Neural cell (in vitro differentiated cells): ENCODE measurements at regions not wholly inside any gene's neighbourhood (a gene's known extent, or its start where the extent isn't known, plus 50 kb on each side); places are given as distances from the start of the nearest gene placed in this dataset.
A peak's percentile ranks its signal among the peaks of the same experiment; 100 is the strongest.

Source experiments
- H2AFZ ChIP-seq: fragments of 200-600, 300-800 bp; sonication (generic), shearing (Covaris generic); 2 replicates; pipeline ENCODE4 v1.6.0; 2014; ENCODE audit warnings: low read depth, mild to moderate bottlenecking, antibody characterized with exemption, low read length, moderate library complexity
- H3F3A ChIP-seq: fragments of 200-600 bp; shearing (Covaris generic); 2 replicates; pipeline ENCODE4 v1.6.1; 2016; ENCODE audit warnings: mild to moderate bottlenecking, moderate library complexity, mixed read lengths, antibody characterized with exemption, low read length; ENCODE audit not compliant: insufficient read depth, poor library complexity, severe bottlenecking
- H3K27ac ChIP-seq: fragments of 200-600, 300-800 bp; sonication (generic), shearing (Covaris generic); 2 replicates; pipeline ENCODE4 v1.5.1; 2014; ENCODE audit warnings: mild to moderate bottlenecking, low read length, moderate library complexity
- H3K27me3 ChIP-seq: fragments of 300-800, 200-600 bp; sonication (generic), shearing (Covaris generic); 2 replicates; pipeline ENCODE4 v1.6.0; 2014; ENCODE audit warnings: mild to moderate bottlenecking, low read depth, low read length, moderate library complexity; ENCODE audit not compliant: insufficient read depth
- H3K36me3 ChIP-seq: fragments of 300-800, 200-600 bp; sonication (generic), shearing (Covaris generic); 2 replicates; pipeline ENCODE4 v1.5.1; 2014; ENCODE audit warnings: mild to moderate bottlenecking, antibody characterized with exemption, low read length, moderate library complexity; ENCODE audit not compliant: insufficient read depth
- H3K4me2 ChIP-seq: fragments of 300-800, 200-600 bp; sonication (generic), shearing (Covaris generic); 2 replicates; pipeline ENCODE4 v1.6.0; 2014; ENCODE audit warnings: mild to moderate bottlenecking, low read length
- H3K4me3 ChIP-seq: fragments of 300-800, 200-600 bp; sonication (generic), shearing (Covaris generic); 2 replicates; pipeline ENCODE4 v1.5.1; 2014; ENCODE audit warnings: mild to moderate bottlenecking, low read length, moderate library complexity
- H3K79me2 ChIP-seq: fragments of 200-600 bp; shearing (Covaris generic); replicated peaks from 2 replicates; pipeline ENCODE4 v1.6.0; 2014; ENCODE audit warnings: mild to moderate bottlenecking, low read length, moderate library complexity; ENCODE audit not compliant: insufficient read depth
- H3K9ac ChIP-seq: fragments of 300-800, 200-600 bp; sonication (generic), shearing (Covaris generic); 2 replicates; pipeline ENCODE4 v1.6.1; 2016; ENCODE audit warnings: mild to moderate bottlenecking, low read length, mixed read lengths
- H3K9me2 ChIP-seq: fragments of 200-600 bp; shearing (Covaris generic); 2 replicates; pipeline ENCODE4 v1.6.1; 2016; ENCODE audit warnings: mild to moderate bottlenecking, low read length, mixed read lengths; ENCODE audit not compliant: insufficient read depth
- H3K9me3 ChIP-seq: fragments of 200-600, 300-800 bp; sonication (generic), shearing (Covaris generic); 2 replicates; pipeline ENCODE4 v1.6.1; 2016; ENCODE audit warnings: mild to moderate bottlenecking, mixed run types, low read length, moderate library complexity, mixed read lengths
- H4K20me1 ChIP-seq: fragments of 200-600 bp; shearing (Covaris generic); 2 replicates; pipeline ENCODE4 v1.6.1; 2016; ENCODE audit warnings: mild to moderate bottlenecking, mixed run types; ENCODE audit not compliant: insufficient read depth
- EP300 ChIP-seq: fragments of 450-650 bp; conservative IDR thresholded peaks from 2 replicates; pipeline ENCODE4 v1.6.1; 2014; ENCODE audit warnings: antibody characterized with exemption, mild to moderate bottlenecking, moderate library complexity; ENCODE audit not compliant: poor library complexity, severe bottlenecking
- EZH2 ChIP-seq: fragments of 200-600, 300-800 bp; shearing (Covaris generic), sonication (generic); IDR thresholded peaks from 2 replicates; pipeline ENCODE4 v1.6.1; 2014; ENCODE audit warnings: antibody characterized with exemption, low read length, borderline replicate concordance, mild to moderate bottlenecking; ENCODE audit not compliant: insufficient read depth, poor library complexity, severe bottlenecking
- MXI1 ChIP-seq: fragments of 450-650 bp; conservative IDR thresholded peaks from 2 replicates; pipeline ENCODE4 v1.6.1; 2014; ENCODE audit warnings: antibody characterized with exemption, mild to moderate bottlenecking; ENCODE audit not compliant: poor library complexity, severe bottlenecking
- POLR2AphosphoS5 ChIP-seq: IDR thresholded peaks from 2 replicates; pipeline ENCODE4 v1.6.1; 2012
- RAD21 ChIP-seq: fragments of 450-650 bp; conservative IDR thresholded peaks from 2 replicates; pipeline ENCODE4 v1.6.1; 2014; ENCODE audit warnings: antibody characterized with exemption, mild to moderate bottlenecking, moderate library complexity
- SMC3 ChIP-seq: fragments of 450-650 bp; conservative IDR thresholded peaks from 2 replicates; pipeline ENCODE4 v1.6.1; 2014; ENCODE audit warnings: antibody characterized with exemption, mild to moderate bottlenecking, moderate library complexity; ENCODE audit not compliant: poor library complexity
- TAF1 ChIP-seq: IDR thresholded peaks from 2 replicates; pipeline ENCODE4 v1.6.1; 2012; ENCODE audit warnings: low read depth
- TF ChIP-seq, protein P1 (sequence below): fragments of 450-650 bp; IDR thresholded peaks from 2 replicates; pipeline ENCODE4 v1.5.1; 2014; ENCODE audit warnings: antibody characterized with exemption, mild to moderate bottlenecking, moderate library complexity; ENCODE audit not compliant: poor library complexity, severe bottlenecking
- TF ChIP-seq, protein P2 (sequence below): IDR thresholded peaks from 2 replicates; pipeline ENCODE4 v1.6.1; 2012; ENCODE audit warnings: borderline replicate concordance

DNA sequence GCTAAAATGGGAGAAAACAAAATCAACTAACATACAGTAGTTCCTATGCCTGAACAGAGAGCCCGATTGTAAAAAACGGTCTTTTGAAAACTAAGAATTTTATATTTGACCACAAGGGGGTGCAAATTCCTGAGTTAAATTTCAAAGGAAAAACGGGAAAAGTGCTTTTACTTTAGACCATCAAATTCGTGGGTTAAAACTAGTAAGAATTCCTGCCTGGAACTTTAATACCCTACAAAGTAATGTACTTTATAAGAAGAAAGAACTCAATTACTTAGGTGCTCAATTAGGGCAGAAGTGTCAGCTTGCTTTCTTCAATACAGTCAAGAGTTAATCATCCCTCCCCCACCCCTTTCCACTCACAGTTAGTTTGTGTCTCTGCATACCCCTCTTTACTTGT, 69.8 kb downstream of the KCNRG start:
- H3K4me2 ChIP-seq = no peak overlapping the region
- H3K9ac ChIP-seq = no peak overlapping the region
- peaks cover 5% of the 10 kb centered on the region for H3K79me2 ChIP-seq

DNA sequence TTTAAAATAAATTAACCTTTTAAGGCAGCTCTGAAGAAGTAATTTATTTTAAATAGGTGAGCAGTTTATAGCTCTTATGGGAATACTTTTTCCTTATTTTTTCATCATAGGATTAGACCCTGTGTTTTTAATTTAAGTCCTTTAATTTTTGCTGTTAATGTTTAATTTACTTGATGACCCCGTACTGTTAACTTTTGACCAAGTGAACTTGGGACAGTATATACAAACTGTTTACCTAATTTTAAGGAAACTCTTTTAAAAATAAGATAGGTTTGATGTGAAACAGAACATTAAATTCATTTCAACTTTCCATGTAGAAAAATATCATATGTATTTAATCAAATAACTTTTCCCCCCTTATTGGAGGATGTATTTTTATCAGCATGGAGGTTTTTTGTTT, 74.4 kb downstream of the KCNRG start:
- no peaks in the 10 kb centered on the region for H4K20me1 ChIP-seq
- H3K9me2 ChIP-seq = no peaks in the 10 kb centered on the region
- H3K9me3 ChIP-seq = no peaks in the 10 kb centered on the region
- no peaks in the 10 kb centered on the region for H3K79me2 ChIP-seq
- H3F3A ChIP-seq = no peaks in the 10 kb centered on the region
- no peak overlapping the region for H3K4me2 ChIP-seq
- no peak overlapping the region for H2AFZ ChIP-seq
- no peak overlapping the region for H3K27ac ChIP-seq
- no peak overlapping the region for H3K9ac ChIP-seq
- H3K36me3 ChIP-seq = no peaks in the 10 kb centered on the region
- no peak overlapping the region for H3K4me3 ChIP-seq
- no peaks in the 10 kb centered on the region for H3K27me3 ChIP-seq
- TF ChIP-seq, protein P1, sequence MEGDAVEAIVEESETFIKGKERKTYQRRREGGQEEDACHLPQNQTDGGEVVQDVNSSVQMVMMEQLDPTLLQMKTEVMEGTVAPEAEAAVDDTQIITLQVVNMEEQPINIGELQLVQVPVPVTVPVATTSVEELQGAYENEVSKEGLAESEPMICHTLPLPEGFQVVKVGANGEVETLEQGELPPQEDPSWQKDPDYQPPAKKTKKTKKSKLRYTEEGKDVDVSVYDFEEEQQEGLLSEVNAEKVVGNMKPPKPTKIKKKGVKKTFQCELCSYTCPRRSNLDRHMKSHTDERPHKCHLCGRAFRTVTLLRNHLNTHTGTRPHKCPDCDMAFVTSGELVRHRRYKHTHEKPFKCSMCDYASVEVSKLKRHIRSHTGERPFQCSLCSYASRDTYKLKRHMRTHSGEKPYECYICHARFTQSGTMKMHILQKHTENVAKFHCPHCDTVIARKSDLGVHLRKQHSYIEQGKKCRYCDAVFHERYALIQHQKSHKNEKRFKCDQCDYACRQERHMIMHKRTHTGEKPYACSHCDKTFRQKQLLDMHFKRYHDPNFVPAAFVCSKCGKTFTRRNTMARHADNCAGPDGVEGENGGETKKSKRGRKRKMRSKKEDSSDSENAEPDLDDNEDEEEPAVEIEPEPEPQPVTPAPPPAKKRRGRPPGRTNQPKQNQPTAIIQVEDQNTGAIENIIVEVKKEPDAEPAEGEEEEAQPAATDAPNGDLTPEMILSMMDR = no peak
- no peak for TF ChIP-seq MXI1
- no peak for TF ChIP-seq SMC3
- TF ChIP-seq TAF1 = no peak

More for the DNA sequence above, 69.8 kb downstream of the KCNRG start:
- Histone ChIP-seq H3F3A (peaks cover 4% of the 10 kb centered on the region), H3K9me2 (no peaks in the 10 kb centered on the region), H3K9me3 (no peaks in the 10 kb centered on the region), H3K4me3 (no peak overlapping the region), H3K27ac (no peak overlapping the region), H2AFZ (no peak overlapping the region), H4K20me1 (no peaks in the 10 kb centered on the region), H3K36me3 (no peaks in the 10 kb centered on the region), H3K27me3 (peaks cover 10% of the 10 kb centered on the region)
- TF ChIP-seq SMC3 (peak; percentile 82), TAF1 (no peak), RAD21 (peak; percentile 73), MXI1 (no peak), EP300 (no peak), POLR2AphosphoS5 (no peak), EZH2 (no peak)
- TF ChIP-seq, protein P2, sequence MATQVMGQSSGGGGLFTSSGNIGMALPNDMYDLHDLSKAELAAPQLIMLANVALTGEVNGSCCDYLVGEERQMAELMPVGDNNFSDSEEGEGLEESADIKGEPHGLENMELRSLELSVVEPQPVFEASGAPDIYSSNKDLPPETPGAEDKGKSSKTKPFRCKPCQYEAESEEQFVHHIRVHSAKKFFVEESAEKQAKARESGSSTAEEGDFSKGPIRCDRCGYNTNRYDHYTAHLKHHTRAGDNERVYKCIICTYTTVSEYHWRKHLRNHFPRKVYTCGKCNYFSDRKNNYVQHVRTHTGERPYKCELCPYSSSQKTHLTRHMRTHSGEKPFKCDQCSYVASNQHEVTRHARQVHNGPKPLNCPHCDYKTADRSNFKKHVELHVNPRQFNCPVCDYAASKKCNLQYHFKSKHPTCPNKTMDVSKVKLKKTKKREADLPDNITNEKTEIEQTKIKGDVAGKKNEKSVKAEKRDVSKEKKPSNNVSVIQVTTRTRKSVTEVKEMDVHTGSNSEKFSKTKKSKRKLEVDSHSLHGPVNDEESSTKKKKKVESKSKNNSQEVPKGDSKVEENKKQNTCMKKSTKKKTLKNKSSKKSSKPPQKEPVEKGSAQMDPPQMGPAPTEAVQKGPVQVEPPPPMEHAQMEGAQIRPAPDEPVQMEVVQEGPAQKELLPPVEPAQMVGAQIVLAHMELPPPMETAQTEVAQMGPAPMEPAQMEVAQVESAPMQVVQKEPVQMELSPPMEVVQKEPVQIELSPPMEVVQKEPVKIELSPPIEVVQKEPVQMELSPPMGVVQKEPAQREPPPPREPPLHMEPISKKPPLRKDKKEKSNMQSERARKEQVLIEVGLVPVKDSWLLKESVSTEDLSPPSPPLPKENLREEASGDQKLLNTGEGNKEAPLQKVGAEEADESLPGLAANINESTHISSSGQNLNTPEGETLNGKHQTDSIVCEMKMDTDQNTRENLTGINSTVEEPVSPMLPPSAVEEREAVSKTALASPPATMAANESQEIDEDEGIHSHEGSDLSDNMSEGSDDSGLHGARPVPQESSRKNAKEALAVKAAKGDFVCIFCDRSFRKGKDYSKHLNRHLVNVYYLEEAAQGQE = no peak
- TF ChIP-seq, protein P1 = peak; percentile 73
